ENCODE measurements at regions not wholly inside any gene's neighbourhood (a gene's known extent, or its start where the extent isn't known, plus 50 kb on each side); places are given as distances from the start of the nearest gene placed in this dataset.

- no peak for TF ChIP-seq ATF2 (IDR thresholded peaks at IDR 0.05; ENCODE audit: low read length)
- TF ChIP-seq FOXK2 (IDR thresholded peaks at IDR 0.05) = no peak
Measured at GRCh38 chr18:55830544-55830943, 242.6 kb upstream of the TCF4 start (continued).

- no peak for FAIRE-seq
- BruUV-seq (replicated peaks) = no TSS peak
- no peaks in the 10 kb centered on the region for H3K4me1 ChIP-seq (ENCODE audit: control insufficient read depth, insufficient read depth, low read length)
- no peaks in the 10 kb centered on the region for H3K36me3 ChIP-seq (ENCODE audit: control insufficient read depth in 2 of 2, insufficient read depth in 2 of 2, low read length in 1 of 2)
- H3K27ac ChIP-seq (ENCODE audit: control insufficient read depth, insufficient read depth) = no peak overlapping the region
- H3K79me2 ChIP-seq (ENCODE audit: control insufficient read depth, insufficient read depth, low read length) = no peaks in the 10 kb centered on the region
- H2AFZ ChIP-seq (ENCODE audit: control insufficient read depth, low read depth, low read length) = no peak overlapping the region
- no peak overlapping the region for H3K4me3 ChIP-seq
- ChIA-PET RAD21 (ENCODE audit: unreplicated experiment) (no interaction called here), SMC1A (ENCODE audit: uncharacterized antibody, unreplicated experiment) (no interaction called here), CTCF (interaction anchor here (1.3 kb wide), 1 partner anchor 10 kb away, joined by 6 read pairs; no protein-coding TSS in a partner anchor), POLR2A (no interaction called here)
- no peak for DNase-seq (ENCODE audit: low read depth, low spot score)
- H3K9ac ChIP-seq (ENCODE audit: control insufficient read depth, insufficient read depth, low read length) = no peak overlapping the region
- in situ Hi-C loops (cut with MboI) = no loop called here
- WGBS (ENCODE audit: insufficient coverage, insufficient replicate concordance, low lambda C conversion rate, missing lambda C conversion rate) = 3% methylated on average over 2 of the region's 2 CpGs
- intact Hi-C loops (cut with micrococcal nuclease; ENCODE audit: unreplicated experiment) = no loop called here
- H3K9me3 ChIP-seq (replicated peaks; ENCODE audit: control insufficient read depth, insufficient read depth, low read length) = no peaks in the 10 kb centered on the region
- no peak for ATAC-seq
- no peaks in the 10 kb centered on the region for H4K20me1 ChIP-seq (ENCODE audit: control insufficient read depth, insufficient read depth)
- H3K27me3 ChIP-seq (replicated peaks in 1 of 2; ENCODE audit: control insufficient read depth in 2 of 2, insufficient read depth in 2 of 2, low read length in 1 of 2) = no peaks in the 10 kb centered on the region
- H3K4me2 ChIP-seq (ENCODE audit: control insufficient read depth, insufficient read depth) = no peak overlapping the region
- TF ChIP-seq NRF1 (conservative IDR thresholded peaks at IDR 0.05; ENCODE audit: low read depth, low read length) (no peak), ZNF687 (IDR thresholded peaks at IDR 0.05) (no peak), SUZ12 (IDR thresholded peaks at IDR 0.05; ENCODE audit: unreplicated experiment) (no peak), MYB (IDR thresholded peaks at IDR 0.05; ENCODE audit: borderline replicate concordance, low read depth, low read length) (no peak), SIN3A (IDR thresholded peaks at IDR 0.05; ENCODE audit: low read depth, low read length) (no peak), SRF (IDR thresholded peaks at IDR 0.05; ENCODE audit: low read depth in 2 of 2, low read length in 2 of 2) (no peak), BHLHE40 (IDR thresholded peaks at IDR 0.05; ENCODE audit: borderline replicate concordance in 1 of 2, low read depth in 2 of 2, low read length in 1 of 2) (no peak), NKRF (conservative IDR thresholded peaks at IDR 0.05) (no peak), GABPA (IDR thresholded peaks at IDR 0.05; ENCODE audit: low read depth) (no peak), ZBTB11 (CRISPR knock-in tag; IDR thresholded peaks at IDR 0.05) (no peak), ZNF24 (IDR thresholded peaks at IDR 0.05) (no peak)
Measured at GRCh38 chr18:55821219-55821618, 233.2 kb upstream of the TCF4 start.
